Tibial nerve (tissue), 3 donors: ENCODE measurements at regions not wholly inside any gene's neighbourhood (a gene's known extent, or its start where the extent isn't known, plus 50 kb on each side); places are given as distances from the start of the nearest gene placed in this dataset.

Experiments
- POLR2A ChIP-seq, 2 donors: fragments of 450-650 bp; IDR thresholded peaks; one replicate each; pipeline ENCODE4 v1.6.1; 2017; ENCODE audit warnings: antibody characterized with exemption in 2 of 2, mild to moderate bottlenecking in 2 of 2, moderate library complexity in 2 of 2
- TF ChIP-seq, protein P1 (sequence below), 5 experiments: fragments of 200-600 bp in 3 of 5; fragments of 450-650 bp in 2 of 5; sonication (generic) in 3 of 5; IDR thresholded peaks; one replicate each; pipeline ENCODE4 v1.5.1; 2016 to 2019; ENCODE audit warnings: antibody characterized with exemption in 5 of 5, mild to moderate bottlenecking in 3 of 5, moderate library complexity in 2 of 5

DNA sequence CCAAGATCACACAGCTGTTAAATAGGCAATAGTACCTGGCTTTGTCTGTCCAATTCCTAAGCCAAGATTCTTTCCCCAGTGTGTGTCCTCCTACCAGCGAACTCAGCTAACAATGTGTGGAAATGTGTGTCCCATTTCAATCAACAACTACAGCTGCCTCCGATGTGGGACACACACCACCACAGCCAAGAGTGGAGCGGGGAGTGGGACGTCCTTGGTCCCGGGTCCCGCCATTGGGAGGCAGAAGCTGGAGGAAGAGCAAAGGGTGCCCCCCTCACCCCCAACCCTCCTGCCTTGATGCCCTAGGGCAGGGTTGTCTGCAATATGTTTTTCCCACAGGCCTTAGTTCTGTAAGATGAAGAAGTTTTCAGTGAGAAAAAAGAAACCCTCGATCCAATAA is 265.4 kb upstream of the RAB4A start:
- TF ChIP-seq, protein P1, sequence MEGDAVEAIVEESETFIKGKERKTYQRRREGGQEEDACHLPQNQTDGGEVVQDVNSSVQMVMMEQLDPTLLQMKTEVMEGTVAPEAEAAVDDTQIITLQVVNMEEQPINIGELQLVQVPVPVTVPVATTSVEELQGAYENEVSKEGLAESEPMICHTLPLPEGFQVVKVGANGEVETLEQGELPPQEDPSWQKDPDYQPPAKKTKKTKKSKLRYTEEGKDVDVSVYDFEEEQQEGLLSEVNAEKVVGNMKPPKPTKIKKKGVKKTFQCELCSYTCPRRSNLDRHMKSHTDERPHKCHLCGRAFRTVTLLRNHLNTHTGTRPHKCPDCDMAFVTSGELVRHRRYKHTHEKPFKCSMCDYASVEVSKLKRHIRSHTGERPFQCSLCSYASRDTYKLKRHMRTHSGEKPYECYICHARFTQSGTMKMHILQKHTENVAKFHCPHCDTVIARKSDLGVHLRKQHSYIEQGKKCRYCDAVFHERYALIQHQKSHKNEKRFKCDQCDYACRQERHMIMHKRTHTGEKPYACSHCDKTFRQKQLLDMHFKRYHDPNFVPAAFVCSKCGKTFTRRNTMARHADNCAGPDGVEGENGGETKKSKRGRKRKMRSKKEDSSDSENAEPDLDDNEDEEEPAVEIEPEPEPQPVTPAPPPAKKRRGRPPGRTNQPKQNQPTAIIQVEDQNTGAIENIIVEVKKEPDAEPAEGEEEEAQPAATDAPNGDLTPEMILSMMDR (IDR thresholded peaks at IDR 0.05): no peak
- no peak for TF ChIP-seq POLR2A (IDR thresholded peaks at IDR 0.05)
